Nephron (organoid): ENCODE measurements at regions not wholly inside any gene's neighbourhood (a gene's known extent, or its start where the extent isn't known, plus 50 kb on each side); places are given as distances from the start of the nearest gene placed in this dataset.

Experiments
- H3K27ac Mint-ChIP-seq, 3 experiments: 2 replicates each; pipeline ENCODE4 v1.8.0; 2020; ENCODE audit warnings: mixed read lengths in 3 of 3, mild to moderate bottlenecking in 2 of 3, moderate library complexity in 1 of 3
- H3K27me3 Mint-ChIP-seq: 2 replicates; pipeline ENCODE4 v1.8.0; 2021; ENCODE audit warnings: low read depth, mild to moderate bottlenecking, moderate library complexity, mixed read lengths
- H3K36me3 Mint-ChIP-seq: 2 replicates; pipeline ENCODE4 v1.8.0; 2020; ENCODE audit warnings: low read depth, mixed read lengths
- H3K4me1 Mint-ChIP-seq: 2 replicates; pipeline ENCODE4 v1.8.0; 2020; ENCODE audit warnings: mixed read lengths
- H3K4me3 Mint-ChIP-seq, 3 experiments: 2 replicates each; pipeline ENCODE4 v1.8.0; 2020; ENCODE audit warnings: mild to moderate bottlenecking in 3 of 3, mixed read lengths in 3 of 3, moderate library complexity in 2 of 3
- H3K9me3 Mint-ChIP-seq: 2 replicates; pipeline ENCODE4 v1.8.0; 2020; ENCODE audit warnings: mixed read lengths
- CTCF ChIP-seq, 3 experiments: fragments of 200-600 bp; sonication (generic); IDR thresholded peaks; one replicate each; pipeline ENCODE4 v1.5.0; 2021; ENCODE audit warnings: antibody characterized with exemption in 3 of 3; ENCODE audit not compliant: unreplicated experiment in 3 of 3

GRCh38 chr2:76128622-76129021 lies 417.9 kb upstream of the GCFC2 start:
- TF ChIP-seq CTCF (IDR thresholded peaks at IDR 0.05; ENCODE audit: unreplicated experiment in 3 of 3) = no peak
- Mint-ChIP-seq H3K9me3 (no peaks in the 10 kb centered on the region), H3K27me3 (peaks cover 3% of the 10 kb centered on the region), H3K4me1 (no peaks in the 10 kb centered on the region), H3K36me3 (no peaks in the 10 kb centered on the region), H3K27ac (peak overlapping the region in 1 of 3 experiments; percentile 91), H3K4me3 (no peak overlapping the region)

- TF ChIP-seq CTCF (IDR thresholded peaks at IDR 0.05; ENCODE audit: unreplicated experiment in 3 of 3) = no peak
- Mint-ChIP-seq H3K9me3 (peaks cover 6% of the 10 kb centered on the region), H3K4me3 (no peak overlapping the region), H3K4me1 (no peaks in the 10 kb centered on the region), H3K36me3 (no peaks in the 10 kb centered on the region), H3K27me3 (no peaks in the 10 kb centered on the region), H3K27ac (no peak overlapping the region)
These were observed 409.5 kb upstream of the GCFC2 start for GRCh38 chr2:76120176-76120575.

DNA sequence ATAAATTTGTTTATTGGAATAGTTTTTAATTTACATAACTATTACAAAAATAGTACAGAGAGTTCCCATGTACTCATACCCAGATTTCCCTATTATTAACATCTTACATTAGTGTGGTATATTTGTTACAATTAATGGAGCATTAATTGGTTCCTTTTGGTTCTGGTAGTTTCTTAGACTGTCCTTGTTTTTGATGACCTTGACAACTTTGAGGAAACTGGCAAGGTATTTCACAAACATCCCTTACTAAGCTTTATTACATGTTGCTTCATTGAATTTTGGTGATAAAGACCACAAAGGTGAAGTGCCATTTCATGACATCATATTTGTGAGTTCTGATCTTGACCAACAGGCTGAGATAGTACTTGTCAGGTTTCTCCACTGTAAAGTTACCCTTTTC lies 379.0 kb upstream of the GCFC2 start:
- H3K27ac Mint-ChIP-seq = no peak overlapping the region

GRCh38 chr2:76083248-76083647 lies 372.5 kb upstream of the GCFC2 start:
- no peaks in the 10 kb centered on the region for H3K4me1 Mint-ChIP-seq
- no peak for TF ChIP-seq CTCF (IDR thresholded peaks at IDR 0.05; ENCODE audit: unreplicated experiment in 3 of 3)
- no peak overlapping the region for H3K27ac Mint-ChIP-seq
- no peak overlapping the region for H3K4me3 Mint-ChIP-seq
- no peaks in the 10 kb centered on the region for H3K27me3 Mint-ChIP-seq
- no peaks in the 10 kb centered on the region for H3K36me3 Mint-ChIP-seq
- no peaks in the 10 kb centered on the region for H3K9me3 Mint-ChIP-seq

More for the DNA sequence above, 379.0 kb upstream of the GCFC2 start:
- H3K9me3 Mint-ChIP-seq = peaks cover 9% of the 10 kb centered on the region
- no peaks in the 10 kb centered on the region for H3K36me3 Mint-ChIP-seq
- no peak for TF ChIP-seq CTCF (IDR thresholded peaks at IDR 0.05; ENCODE audit: unreplicated experiment in 3 of 3)
- H3K27me3 Mint-ChIP-seq = no peaks in the 10 kb centered on the region
- H3K4me1 Mint-ChIP-seq = no peaks in the 10 kb centered on the region
- H3K4me3 Mint-ChIP-seq = no peak overlapping the region

- H3K4me1 Mint-ChIP-seq = no peaks in the 10 kb centered on the region
- H3K36me3 Mint-ChIP-seq = no peaks in the 10 kb centered on the region
- H3K9me3 Mint-ChIP-seq = no peaks in the 10 kb centered on the region
- no peak for TF ChIP-seq CTCF (IDR thresholded peaks at IDR 0.05; ENCODE audit: unreplicated experiment in 3 of 3)
- H3K27ac Mint-ChIP-seq = no peak overlapping the region
- no peak overlapping the region for H3K4me3 Mint-ChIP-seq
- H3K27me3 Mint-ChIP-seq = no peaks in the 10 kb centered on the region
These were observed 371.8 kb upstream of the GCFC2 start for GRCh38 chr2:76082509-76082908.

- Mint-ChIP-seq H3K4me1 (no peaks in the 10 kb centered on the region), H3K36me3 (no peaks in the 10 kb centered on the region), H3K9me3 (no peaks in the 10 kb centered on the region), H3K27me3 (no peaks in the 10 kb centered on the region), H3K27ac (no peak overlapping the region), H3K4me3 (no peak overlapping the region)
- TF ChIP-seq CTCF (IDR thresholded peaks at IDR 0.05; ENCODE audit: unreplicated experiment in 3 of 3) = no peak
These were observed 369.4 kb upstream of the GCFC2 start for GRCh38 chr2:76080154-76080553.
